GM12891 (cell line): ENCODE measurements at regions not wholly inside any gene's neighbourhood (a gene's known extent, or its start where the extent isn't known, plus 50 kb on each side); places are given as distances from the start of the nearest gene placed in this dataset.

ENCODE experiments used
- PAX5 ChIP-seq: IDR thresholded peaks from 2 replicates; pipeline ENCODE4 v1.6.1; 2011; ENCODE audit warnings: low read length, moderate library complexity, mild to moderate bottlenecking; ENCODE audit not compliant: insufficient read depth, severe bottlenecking
- POLR2A ChIP-seq: IDR thresholded peaks from 2 replicates; pipeline ENCODE4 v1.6.1; 2011; ENCODE audit warnings: low read depth, low read length, control low read depth
- POLR2AphosphoS5 ChIP-seq: IDR thresholded peaks from 2 replicates; pipeline ENCODE4 v1.6.1; 2011; ENCODE audit warnings: low read depth, low read length, control low read depth
- TAF1 ChIP-seq: IDR thresholded peaks from 2 replicates; pipeline ENCODE4 v1.6.1; 2011; ENCODE audit warnings: low read depth, low read length, control low read depth

DNA sequence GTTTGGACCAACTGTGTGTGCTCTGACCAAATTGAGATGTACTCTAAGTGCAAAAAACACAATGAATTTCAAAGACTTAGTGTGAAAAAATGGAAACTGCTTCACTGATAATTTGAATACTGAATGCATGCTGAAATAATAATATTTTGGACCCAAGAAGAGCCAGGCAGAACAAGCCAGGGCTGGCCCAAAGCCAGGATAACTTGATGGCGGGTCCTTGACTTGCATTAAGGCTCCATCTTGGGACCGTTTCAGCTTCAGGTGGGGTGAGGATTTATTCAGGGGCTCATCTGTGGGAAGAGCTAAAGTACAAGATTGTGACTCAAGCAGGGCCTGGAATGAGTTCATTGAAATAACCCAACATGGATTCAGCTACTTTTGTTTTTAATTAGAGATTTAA, 921.9 kb downstream of the QKI start:
- TF ChIP-seq POLR2A (no peak), PAX5 (no peak), TAF1 (no peak), POLR2AphosphoS5 (no peak)
